B cell (primary cell): ENCODE measurements at regions not wholly inside any gene's neighbourhood (a gene's known extent, or its start where the extent isn't known, plus 50 kb on each side); places are given as distances from the start of the nearest gene placed in this dataset.

Source experiments
- ATAC-seq: fragments of 200-7000 bp; cut with Tn5 transposase; one replicate; pipeline ENCODE4 v1.10.0; 2021; ENCODE audit warnings: low read depth, mild to moderate bottlenecking, moderate number of reproducible peaks, moderate library complexity
- CTCF ChIA-PET: fragments of 350-600 bp; sonication (Branson Sonifier 250); formaldehyde crosslinking; loops from one replicate; lab custom pipeline; 2021; ENCODE audit warnings: antibody characterized with exemption, inconsistent platforms; lab: Charles Lee
- POLR2A ChIA-PET: fragments of 350-600 bp; sonication (Branson Sonifier 250); formaldehyde crosslinking; loops from one replicate; lab custom pipeline; 2021; ENCODE audit warnings: antibody characterized with exemption; lab: Charles Lee
- DNase-seq: peaks from one replicate; pipeline ENCODE4 v3.0.0; 2013
- H2AFZ ChIP-seq: 2 replicates; pipeline ENCODE4 v1.6.1; 2012; ENCODE audit warnings: mild to moderate bottlenecking, low read depth, low read length; ENCODE audit not compliant: insufficient read depth, poor library complexity, severe bottlenecking
- H3K27ac ChIP-seq, 2 donors: 1 replicate in 1 of 2; 2 replicates in 1 of 2; pipeline ENCODE4 v1.5.1; 2012 to 2013; ENCODE audit warnings: low read length in 2 of 2, mild to moderate bottlenecking in 2 of 2, moderate library complexity in 1 of 2
- H3K27me3 ChIP-seq, 4 experiments: fragments of 200-600 bp in 1 of 4; sonication (generic) in 1 of 4; replicated peaks in 1 of 4; 1 replicate in 2 of 4; 2 replicates in 2 of 4; pipeline versions ENCODE4 v1.6.1 to v1.7.0; 2013 to 2016; ENCODE audit warnings: low read length in 3 of 4, mild to moderate bottlenecking in 2 of 4, mixed read lengths in 1 of 4, moderate library complexity in 1 of 4; ENCODE audit not compliant: insufficient read depth in 4 of 4, control insufficient read depth in 3 of 4; ENCODE audit errors: control extremely low read depth in 1 of 4
- H3K36me3 ChIP-seq, 2 experiments: replicated peaks in 1 of 2; 1 replicate in 1 of 2; 2 replicates in 1 of 2; pipeline versions ENCODE4 v1.6.1 to v1.7.1; 2013; ENCODE audit warnings: low read length in 1 of 2; ENCODE audit not compliant: insufficient read depth in 2 of 2, control insufficient read depth in 1 of 2; ENCODE audit errors: control extremely low read depth in 1 of 2, extremely low read depth in 1 of 2
- H3K4me1 ChIP-seq, 2 donors: fragments of 200-600 bp in 1 of 2; sonication (generic) in 1 of 2; 1 replicate in 1 of 2; 2 replicates in 1 of 2; pipeline versions ENCODE4 v1.5.1 to v1.6.1; 2013 to 2017; ENCODE audit warnings: low read length in 2 of 2; ENCODE audit not compliant: control insufficient read depth in 2 of 2, insufficient read depth in 2 of 2
- H3K4me2 ChIP-seq: replicated peaks from 2 replicates; pipeline ENCODE3; 2012; ENCODE audit warnings: mild to moderate bottlenecking, low read depth, low read length; ENCODE audit not compliant: poor library complexity, severe bottlenecking
- H3K4me3 ChIP-seq, 5 experiments: fragments of 200-600 bp in 1 of 5; sonication (generic) in 1 of 5; 1 replicate in 3 of 5; 2 replicates in 2 of 5; pipeline versions ENCODE4 v1.5.1 to v1.7.0; 2011 to 2016; ENCODE audit warnings: low read length in 4 of 5, mild to moderate bottlenecking in 4 of 5, low read depth in 2 of 5, control low read depth in 1 of 5, moderate library complexity in 1 of 5; ENCODE audit not compliant: insufficient read depth in 1 of 5; ENCODE audit errors: control extremely low read depth in 1 of 5, extremely low read depth in 1 of 5
- H3K79me2 ChIP-seq: fragments of 200-600 bp; sonication (generic); one replicate; pipeline ENCODE4 v1.6.0; 2016; ENCODE audit warnings: low read length; ENCODE audit not compliant: control insufficient read depth, insufficient read depth
- H3K9ac ChIP-seq: fragments of 200-600 bp; sonication (generic); 2 replicates; pipeline ENCODE4 v1.6.1; 2017; ENCODE audit warnings: mild to moderate bottlenecking, low read length, moderate library complexity
- H3K9me3 ChIP-seq, 3 donors: one replicate each; pipeline versions ENCODE4 v1.6.1 to v1.7.1; 2013; ENCODE audit warnings: low read length in 2 of 3; ENCODE audit not compliant: control insufficient read depth in 2 of 3, insufficient read depth in 1 of 3; ENCODE audit errors: control extremely low read depth in 1 of 3
- H4K20me1 ChIP-seq: 2 replicates; pipeline ENCODE4 v1.6.0; 2012; ENCODE audit warnings: mild to moderate bottlenecking, low read length; ENCODE audit not compliant: insufficient read depth, control insufficient read depth, poor library complexity, severe bottlenecking
- H3K27ac Mint-ChIP-seq: one replicate; pipeline ENCODE4 v1.8.0; 2021; ENCODE audit warnings: mixed read lengths
- H3K27me3 Mint-ChIP-seq: one replicate; pipeline ENCODE4 v1.8.0; 2021; ENCODE audit warnings: mixed read lengths
- H3K4me1 Mint-ChIP-seq: one replicate; pipeline ENCODE4 v1.8.0; 2021; ENCODE audit warnings: mixed read lengths
- H3K4me3 Mint-ChIP-seq: one replicate; pipeline ENCODE4 v1.8.0; 2021; ENCODE audit warnings: mixed read lengths
- H3K9me3 Mint-ChIP-seq: one replicate; pipeline ENCODE4 v1.8.0; 2022; ENCODE audit warnings: mixed read lengths; ENCODE audit not compliant: insufficient read depth
- CTCF ChIP-seq: fragments of 200-600 bp; IDR thresholded peaks from one replicate; pipeline ENCODE4 v1.8.0; 2022; ENCODE audit warnings: antibody characterized with exemption, mild to moderate bottlenecking
- EZH2 ChIP-seq: IDR thresholded peaks from 2 replicates; pipeline ENCODE4 v1.6.1; 2012; ENCODE audit warnings: borderline replicate concordance, low read depth, mild to moderate bottlenecking, moderate library complexity, low read length; ENCODE audit not compliant: insufficient read depth, poor library complexity, severe bottlenecking
- WGBS: methylation state at CpG from one replicate; pipeline ENCODE4 v1.1.5; 2013; ENCODE audit warnings: missing lambda C conversion rate; ENCODE audit not compliant: insufficient coverage; 5-methylcytosine and 5-hydroxymethylcytosine counted together
- intact Hi-C: fragments of 100-400 bp; cut with micrococcal nuclease; formaldehyde crosslinking; loops from one replicate; pipeline ENCODE4 v1.10.0; 2022

GRCh38 chr10:8581521-8582225, 527.2 kb downstream of the GATA3 start:
- Histone ChIP-seq H3K9ac (no peak overlapping the region), H3K36me3 (no peaks in the 10 kb centered on the region), H4K20me1 (no peaks in the 10 kb centered on the region), H2AFZ (no peak overlapping the region), H3K9me3 (no peaks in the 10 kb centered on the region), H3K79me2 (no peaks in the 10 kb centered on the region), H3K27me3 (no peaks in the 10 kb centered on the region), H3K4me3 (no peak overlapping the region), H3K27ac (no peak overlapping the region), H3K4me2 (no peak overlapping the region), H3K4me1 (no peaks in the 10 kb centered on the region)
- ATAC-seq: no peak
- ChIA-PET POLR2A (no interaction called here), CTCF (no interaction called here)
- WGBS: 99% methylated on average over 7 of the region's 11 CpGs
- H3K27ac Mint-ChIP-seq: no peak overlapping the region
- intact Hi-C loops: no loop called here
- no peak for TF ChIP-seq EZH2
- no peak for TF ChIP-seq CTCF
- no peaks in the 10 kb centered on the region for H3K27me3 Mint-ChIP-seq
- H3K4me1 Mint-ChIP-seq: no peaks in the 10 kb centered on the region
- H3K4me3 Mint-ChIP-seq: no peak overlapping the region
- DNase-seq: no peak
- H3K9me3 Mint-ChIP-seq: no peaks in the 10 kb centered on the region

GRCh38 chr10:8583096-8583495, 528.6 kb downstream of the GATA3 start:
- no peaks in the 10 kb centered on the region for H3K9me3 ChIP-seq
- no peak for ATAC-seq
- DNase-seq: no peak
- no peaks in the 10 kb centered on the region for H3K27me3 ChIP-seq
- no peak overlapping the region for H3K27ac ChIP-seq
- H3K4me2 ChIP-seq: no peak overlapping the region
- ChIA-PET POLR2A (no interaction called here), CTCF (no interaction called here)
- no peak overlapping the region for H3K4me3 ChIP-seq
- H3K36me3 ChIP-seq: no peaks in the 10 kb centered on the region
- no peaks in the 10 kb centered on the region for H3K27me3 Mint-ChIP-seq
- H3K9ac ChIP-seq: no peak overlapping the region
- no peaks in the 10 kb centered on the region for H3K9me3 Mint-ChIP-seq
- no CpG with 5 or more reads among the region's 2 CpGs for WGBS
- TF ChIP-seq CTCF (no peak), EZH2 (no peak)
- no peak overlapping the region for H3K4me3 Mint-ChIP-seq
- no peak overlapping the region for H3K27ac Mint-ChIP-seq
- no peaks in the 10 kb centered on the region for H3K79me2 ChIP-seq
- no peaks in the 10 kb centered on the region for H4K20me1 ChIP-seq
- intact Hi-C loops: no loop called here
- H2AFZ ChIP-seq: no peak overlapping the region
- no peaks in the 10 kb centered on the region for H3K4me1 Mint-ChIP-seq
- H3K4me1 ChIP-seq: no peaks in the 10 kb centered on the region
